Breast epithelium (tissue), 4 donors: ENCODE measurements at regions not wholly inside any gene's neighbourhood (a gene's known extent, or its start where the extent isn't known, plus 50 kb on each side); places are given as distances from the start of the nearest gene placed in this dataset.

Experiments
- DNase-seq, 2 donors: peaks; one replicate each; pipeline ENCODE4 v3.0.0-alpha.2; 2019; ENCODE audit warnings: low spot score in 2 of 2
- H3K27ac ChIP-seq, 2 donors: fragments of 200-600 bp; sonication (generic) in 1 of 2; one replicate each; pipeline ENCODE4 v1.5.1; 2016 to 2019; ENCODE audit warnings: mild to moderate bottlenecking in 1 of 2
- H3K27me3 ChIP-seq, 2 donors: fragments of 200-600 bp; sonication (generic) in 1 of 2; one replicate each; pipeline versions ENCODE4 v1.5.1 to v1.6.0; 2017 to 2019; ENCODE audit warnings: control low read depth in 1 of 2, mild to moderate bottlenecking in 1 of 2
- H3K36me3 ChIP-seq: fragments of 200-600 bp; one replicate; pipeline ENCODE4 v1.5.1; 2019
- H3K4me1 ChIP-seq, 2 donors: fragments of 200-600 bp; sonication (generic); one replicate each; pipeline ENCODE4 v1.5.1; 2016 to 2019; ENCODE audit warnings: control low read depth in 1 of 2
- H3K4me3 ChIP-seq, 3 donors: fragments of 200-600 bp; sonication (generic); 1 replicate in 2 of 3; 2 replicates in 1 of 3; pipeline ENCODE4 v1.5.1; 2016 to 2019; ENCODE audit warnings: mild to moderate bottlenecking in 3 of 3, moderate library complexity in 2 of 3
- H3K9me3 ChIP-seq, 2 donors: fragments of 200-600 bp; sonication (generic) in 1 of 2; one replicate each; pipeline ENCODE4 v1.5.1; 2016 to 2019; ENCODE audit warnings: control low read depth in 1 of 2
- POLR2A ChIP-seq: fragments of 450-650 bp; IDR thresholded peaks from one replicate; pipeline ENCODE4 v1.6.1; 2016; ENCODE audit warnings: antibody characterized with exemption, mild to moderate bottlenecking, moderate library complexity
- POLR2AphosphoS5 ChIP-seq, 3 donors: sonication (generic); formaldehyde crosslinking; IDR thresholded peaks; one replicate each; pipeline ENCODE4 v1.6.1; 2017; ENCODE audit warnings: antibody characterized with exemption in 3 of 3
- intact Hi-C: fragments of 100-400 bp; cut with DNase I; formaldehyde crosslinking; loops from one replicate; pipeline ENCODE4 v1.15.1; 2023; ENCODE audit warnings: low total_unique reads
- TF ChIP-seq, protein P1 (sequence below), 3 donors: fragments of 450-650 bp; IDR thresholded peaks; one replicate each; pipeline ENCODE4 v1.5.1; 2016 to 2017; ENCODE audit warnings: antibody characterized with exemption in 3 of 3, mild to moderate bottlenecking in 3 of 3, moderate library complexity in 3 of 3

GRCh38 chr7:53806119-53806518 lies 736.1 kb upstream of the VSTM2A start:
- H3K27ac ChIP-seq, result no peak overlapping the region
- no peak for TF ChIP-seq POLR2A
- TF ChIP-seq, protein P1, sequence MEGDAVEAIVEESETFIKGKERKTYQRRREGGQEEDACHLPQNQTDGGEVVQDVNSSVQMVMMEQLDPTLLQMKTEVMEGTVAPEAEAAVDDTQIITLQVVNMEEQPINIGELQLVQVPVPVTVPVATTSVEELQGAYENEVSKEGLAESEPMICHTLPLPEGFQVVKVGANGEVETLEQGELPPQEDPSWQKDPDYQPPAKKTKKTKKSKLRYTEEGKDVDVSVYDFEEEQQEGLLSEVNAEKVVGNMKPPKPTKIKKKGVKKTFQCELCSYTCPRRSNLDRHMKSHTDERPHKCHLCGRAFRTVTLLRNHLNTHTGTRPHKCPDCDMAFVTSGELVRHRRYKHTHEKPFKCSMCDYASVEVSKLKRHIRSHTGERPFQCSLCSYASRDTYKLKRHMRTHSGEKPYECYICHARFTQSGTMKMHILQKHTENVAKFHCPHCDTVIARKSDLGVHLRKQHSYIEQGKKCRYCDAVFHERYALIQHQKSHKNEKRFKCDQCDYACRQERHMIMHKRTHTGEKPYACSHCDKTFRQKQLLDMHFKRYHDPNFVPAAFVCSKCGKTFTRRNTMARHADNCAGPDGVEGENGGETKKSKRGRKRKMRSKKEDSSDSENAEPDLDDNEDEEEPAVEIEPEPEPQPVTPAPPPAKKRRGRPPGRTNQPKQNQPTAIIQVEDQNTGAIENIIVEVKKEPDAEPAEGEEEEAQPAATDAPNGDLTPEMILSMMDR (IDR thresholded peaks at IDR 0.05), result no peak
- no peak for TF ChIP-seq POLR2AphosphoS5 (IDR thresholded peaks at IDR 0.05)
- no peaks in the 10 kb centered on the region for H3K9me3 ChIP-seq
- no peak for DNase-seq
- no peaks in the 10 kb centered on the region for H3K36me3 ChIP-seq
- H3K27me3 ChIP-seq, result no peaks in the 10 kb centered on the region
- intact Hi-C loops, result no loop called here
- no peak overlapping the region for H3K4me3 ChIP-seq
- H3K4me1 ChIP-seq, result no peaks in the 10 kb centered on the region

DNA sequence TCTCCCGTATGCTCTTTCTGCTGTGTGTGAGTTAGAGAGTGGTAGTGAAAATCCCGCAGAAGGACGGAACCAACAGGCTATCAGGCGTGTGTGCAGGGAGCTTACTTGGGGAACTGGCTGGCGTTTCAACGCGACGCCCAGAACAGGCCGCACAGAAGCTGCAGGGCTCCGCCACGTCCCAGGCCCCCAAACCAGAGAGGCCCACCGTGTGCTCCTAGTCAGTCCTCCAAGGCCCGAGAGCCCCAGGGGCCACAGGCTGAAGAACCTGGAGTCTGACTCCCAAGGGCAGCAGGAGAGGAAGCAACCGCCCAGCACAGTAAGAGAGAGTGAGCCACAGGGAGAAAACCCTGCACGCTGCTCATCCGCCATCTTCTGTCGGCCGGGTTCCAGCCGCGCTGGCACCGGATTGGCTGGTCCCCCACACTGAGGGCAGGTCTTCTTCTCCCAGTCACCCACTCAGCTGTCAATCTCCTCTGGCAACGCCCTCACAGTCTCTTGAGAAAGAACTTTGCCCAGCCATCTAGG lies 730.6 kb upstream of the VSTM2A start:
- H3K27ac ChIP-seq, result no peak overlapping the region
- H3K4me1 ChIP-seq, result no peaks in the 10 kb centered on the region
- H3K27me3 ChIP-seq, result no peaks in the 10 kb centered on the region
- H3K36me3 ChIP-seq, result no peaks in the 10 kb centered on the region
- intact Hi-C loops, result no loop called here
- no peak overlapping the region for H3K4me3 ChIP-seq
- DNase-seq, result no peak
- TF ChIP-seq POLR2A (no peak), POLR2AphosphoS5 (IDR thresholded peaks at IDR 0.05) (no peak)
- TF ChIP-seq, protein P1 (IDR thresholded peaks at IDR 0.05), result no peak
- peaks cover 0 to 7% of the 10 kb centered on the region in 2 donors for H3K9me3 ChIP-seq

- Histone ChIP-seq H3K4me1 (no peaks in the 10 kb centered on the region), H3K36me3 (no peaks in the 10 kb centered on the region), H3K9me3 (peaks cover 0 to 7% of the 10 kb centered on the region in 2 donors), H3K4me3 (no peak overlapping the region), H3K27me3 (no peaks in the 10 kb centered on the region), H3K27ac (no peak overlapping the region)
- DNase-seq, result no peak
- intact Hi-C loops, result no loop called here
- TF ChIP-seq POLR2AphosphoS5 (IDR thresholded peaks at IDR 0.05), result no peak
- no peak for TF ChIP-seq POLR2A
- TF ChIP-seq, protein P1 (IDR thresholded peaks at IDR 0.05), result no peak
Observed at GRCh38 chr7:53812135-53812534, 730.0 kb upstream of the VSTM2A start.

GRCh38 chr7:53835301-53835700 lies 706.9 kb upstream of the VSTM2A start:
- Histone ChIP-seq H3K36me3 (no peaks in the 10 kb centered on the region), H3K9me3 (peaks cover 11 to 14% of the 10 kb centered on the region in 2 donors), H3K27ac (no peak overlapping the region), H3K4me1 (no peaks in the 10 kb centered on the region), H3K27me3 (no peaks in the 10 kb centered on the region), H3K4me3 (no peak overlapping the region)
- intact Hi-C loops, result no loop called here
- TF ChIP-seq, protein P1 (IDR thresholded peaks at IDR 0.05), result no peak
- TF ChIP-seq POLR2A, result no peak
- TF ChIP-seq POLR2AphosphoS5 (IDR thresholded peaks at IDR 0.05), result no peak
- DNase-seq, result no peak

DNA sequence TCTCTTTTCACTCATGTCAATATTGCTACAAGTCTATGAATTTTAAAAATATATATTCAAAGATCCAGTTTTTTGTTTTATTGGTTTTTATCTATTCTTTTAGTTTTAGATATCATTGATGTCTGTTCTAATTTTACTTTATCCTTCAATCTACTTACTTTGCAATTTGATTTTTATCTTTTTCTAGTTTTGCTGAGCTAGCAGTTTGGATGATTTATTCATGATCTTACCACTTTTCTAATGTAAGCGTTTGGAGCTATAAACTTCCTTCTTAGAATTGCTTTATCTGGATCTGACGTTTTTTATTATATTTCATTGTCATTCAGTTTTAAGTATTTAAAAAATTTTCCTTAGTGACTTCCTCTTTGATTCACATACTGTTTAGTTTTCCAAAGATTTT lies 664.5 kb upstream of the VSTM2A start:
- Histone ChIP-seq H3K4me3 (no peak overlapping the region), H3K9me3 (peaks cover 0 to 3% of the 10 kb centered on the region in 2 donors), H3K27ac (no peak overlapping the region), H3K27me3 (no peaks in the 10 kb centered on the region), H3K36me3 (no peaks in the 10 kb centered on the region), H3K4me1 (no peaks in the 10 kb centered on the region)
- intact Hi-C loops, result loop anchor here (5.0 kb wide), 1 partner anchor 590 kb away; no protein-coding TSS in a partner anchor
- TF ChIP-seq, protein P1 (IDR thresholded peaks at IDR 0.05), result no peak
- TF ChIP-seq POLR2AphosphoS5 (IDR thresholded peaks at IDR 0.05) (no peak), POLR2A (no peak)
- no peak for DNase-seq
